ENCODE measurements at regions not wholly inside any gene's neighbourhood (a gene's known extent, or its start where the extent isn't known, plus 50 kb on each side); places are given as distances from the start of the nearest gene placed in this dataset.

DNA sequence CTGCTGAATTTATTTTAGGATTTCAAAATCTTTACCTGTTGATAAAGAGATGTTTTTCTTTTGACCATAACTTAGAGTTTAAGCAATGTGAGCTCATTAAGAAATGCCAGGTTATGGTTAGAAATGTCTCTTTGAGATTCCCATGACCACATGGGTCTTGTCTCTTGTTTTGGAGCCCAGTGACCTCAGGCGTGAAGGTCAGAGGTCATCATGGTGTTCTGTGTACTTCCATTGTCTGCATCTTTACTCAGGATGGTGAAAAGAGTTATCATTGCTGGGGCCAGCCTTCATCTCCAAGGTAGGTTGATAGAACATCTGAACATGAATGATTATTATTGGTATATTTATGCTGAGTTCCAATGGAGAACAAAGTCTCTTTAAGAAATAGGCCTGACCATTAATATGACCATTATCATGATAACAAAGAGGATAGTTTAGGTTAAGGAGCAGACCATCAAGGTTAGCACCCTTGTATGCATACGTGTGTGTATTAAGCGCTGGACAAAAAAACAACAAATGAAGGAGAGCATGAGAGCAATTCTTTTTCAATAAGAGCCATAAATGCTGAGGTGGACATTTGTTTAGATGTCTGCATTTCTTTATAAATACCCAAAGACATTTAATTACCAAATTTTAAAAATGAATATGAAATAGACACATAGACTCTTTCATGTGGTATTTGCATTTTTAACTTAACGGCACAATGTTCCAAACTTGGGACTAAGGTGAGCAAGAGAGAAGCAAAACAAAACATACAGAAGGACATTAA lies 120.6 kb upstream of the PAQR3 start:
- no peak for DNase-seq
- TF ChIP-seq POLR2A (IDR thresholded peaks at IDR 0.05; ENCODE audit: low read length) (no peak), GATA1 (IDR thresholded peaks at IDR 0.05; ENCODE audit: low read depth, low read length) (no peak)

DNA sequence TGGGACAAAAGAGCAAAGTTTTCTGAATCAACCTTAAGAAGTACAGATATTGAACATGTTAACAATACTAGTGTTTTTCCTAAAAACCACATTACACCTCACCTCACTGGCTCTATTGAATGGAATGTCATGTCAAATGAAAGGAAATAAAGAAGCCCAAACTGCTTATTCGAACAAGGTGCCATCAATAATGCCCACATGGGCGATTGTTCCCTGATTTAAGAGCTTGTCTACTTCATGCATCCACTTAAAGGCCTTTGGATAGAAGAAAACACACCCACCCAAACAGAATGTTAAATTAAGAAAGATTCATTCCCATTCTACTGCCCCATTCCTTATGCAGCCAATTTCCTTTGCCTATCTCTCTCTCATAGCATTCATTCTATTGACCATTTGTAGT lies 118.5 kb upstream of the PAQR3 start:
- TF ChIP-seq GATA1 (IDR thresholded peaks at IDR 0.05; ENCODE audit: low read depth, low read length) = no peak
- no peak for TF ChIP-seq POLR2A (IDR thresholded peaks at IDR 0.05; ENCODE audit: low read length)
- DNase-seq = no peak

DNA sequence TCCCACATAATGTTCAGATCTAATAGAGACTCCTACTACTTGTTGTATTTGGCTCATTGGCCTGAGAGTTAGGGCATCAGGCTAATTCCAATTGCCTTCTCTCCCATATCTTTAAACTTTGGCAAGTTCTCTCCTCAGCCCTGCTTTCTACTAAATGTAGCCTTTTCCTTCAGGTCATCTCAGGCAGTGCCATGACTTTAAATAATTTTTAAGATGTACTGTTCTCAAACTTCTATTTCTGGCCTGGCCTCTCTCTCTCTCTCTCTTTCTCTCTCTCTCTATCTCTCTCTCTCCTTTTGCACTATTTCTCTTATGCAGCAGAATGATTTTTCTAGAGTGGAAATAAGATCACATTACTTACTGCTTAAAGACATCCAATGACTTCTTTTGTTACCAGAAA lies 114.5 kb upstream of the PAQR3 start:
- DNase-seq = no peak
- TF ChIP-seq POLR2A (IDR thresholded peaks at IDR 0.05; ENCODE audit: low read length) (no peak), GATA1 (IDR thresholded peaks at IDR 0.05; ENCODE audit: low read depth, low read length) (no peak)

DNA sequence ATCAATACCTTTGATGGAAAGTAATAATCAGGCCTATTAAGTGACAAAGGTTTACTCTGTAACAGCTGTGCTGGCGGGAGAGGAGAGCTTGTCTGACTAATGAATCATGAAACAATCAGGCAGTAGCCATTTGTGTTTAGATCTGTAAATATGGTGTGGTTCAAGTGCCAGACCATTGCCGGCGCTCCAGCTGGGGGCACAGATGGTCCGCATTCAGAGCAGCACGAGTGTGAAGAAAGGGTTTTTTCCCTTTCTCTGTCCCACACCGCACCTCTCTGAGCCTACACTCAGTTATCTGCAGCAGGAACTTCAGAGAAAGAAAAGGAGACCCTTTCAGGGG lies 111.3 kb upstream of the PAQR3 start:
- TF ChIP-seq GATA1 (IDR thresholded peaks at IDR 0.05; ENCODE audit: low read depth, low read length) (no peak), POLR2A (IDR thresholded peaks at IDR 0.05; ENCODE audit: low read length) (no peak)
- no peak for DNase-seq

DNA sequence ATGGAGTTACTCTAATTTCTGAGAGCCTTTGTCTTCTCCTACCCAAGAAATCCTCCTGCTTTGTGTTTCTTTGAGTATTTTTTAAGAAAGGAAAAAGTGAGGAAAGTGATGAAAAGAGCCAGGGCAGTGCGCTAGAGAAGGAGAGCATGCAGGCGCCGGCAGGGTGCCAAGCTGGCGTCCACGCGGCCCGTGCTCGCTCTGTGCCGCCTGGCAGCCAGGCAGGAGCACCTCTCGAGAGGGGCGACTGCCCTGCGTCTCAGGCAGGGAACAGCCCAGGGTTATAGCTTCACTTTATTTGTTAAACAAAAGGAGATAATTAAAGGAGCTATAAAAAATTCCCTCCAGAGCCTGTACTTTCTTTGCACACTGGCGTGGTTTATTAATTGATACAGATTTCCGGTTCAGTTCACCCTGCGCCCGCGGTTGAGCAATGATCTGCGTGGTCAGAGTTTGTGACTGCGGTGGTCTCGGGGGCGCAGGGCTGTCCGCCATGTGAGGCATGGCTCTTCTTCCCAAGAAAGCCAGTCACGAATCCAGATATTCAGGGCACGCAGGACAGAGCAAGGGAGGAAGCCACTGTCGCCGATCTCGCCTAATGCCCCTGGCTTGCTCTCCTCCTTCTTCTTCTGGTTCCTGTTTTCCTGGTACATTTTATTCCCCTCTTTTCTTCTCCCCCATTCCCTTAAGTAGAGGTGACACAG lies 110.8 kb upstream of the PAQR3 start:
- no peak for DNase-seq
- no peak for TF ChIP-seq GATA1 (IDR thresholded peaks at IDR 0.05; ENCODE audit: low read depth, low read length)
- no peak for TF ChIP-seq POLR2A (IDR thresholded peaks at IDR 0.05; ENCODE audit: low read length)

DNA sequence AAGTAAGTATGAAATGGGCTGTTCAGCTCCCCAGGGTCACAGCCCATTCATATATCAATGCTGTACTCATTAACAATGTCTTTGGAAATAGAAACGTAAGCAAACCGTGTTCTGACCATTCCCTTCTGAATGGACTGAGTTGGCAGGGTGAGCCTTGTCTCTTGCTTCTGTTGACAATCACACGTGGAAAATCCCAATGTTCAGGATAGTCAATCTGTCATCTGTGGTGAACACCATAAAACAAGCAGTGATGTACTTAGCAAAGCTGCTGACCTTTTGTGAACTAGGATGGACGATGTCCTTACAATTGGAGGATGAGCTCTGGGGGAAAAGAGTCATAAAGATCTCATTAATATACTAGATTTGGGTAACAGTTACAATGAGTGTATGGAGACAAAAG lies 109.6 kb upstream of the PAQR3 start:
- no peak for DNase-seq
- TF ChIP-seq GATA1 (IDR thresholded peaks at IDR 0.05; ENCODE audit: low read depth, low read length) = no peak
- no peak for TF ChIP-seq POLR2A (IDR thresholded peaks at IDR 0.05; ENCODE audit: low read length)

DNA sequence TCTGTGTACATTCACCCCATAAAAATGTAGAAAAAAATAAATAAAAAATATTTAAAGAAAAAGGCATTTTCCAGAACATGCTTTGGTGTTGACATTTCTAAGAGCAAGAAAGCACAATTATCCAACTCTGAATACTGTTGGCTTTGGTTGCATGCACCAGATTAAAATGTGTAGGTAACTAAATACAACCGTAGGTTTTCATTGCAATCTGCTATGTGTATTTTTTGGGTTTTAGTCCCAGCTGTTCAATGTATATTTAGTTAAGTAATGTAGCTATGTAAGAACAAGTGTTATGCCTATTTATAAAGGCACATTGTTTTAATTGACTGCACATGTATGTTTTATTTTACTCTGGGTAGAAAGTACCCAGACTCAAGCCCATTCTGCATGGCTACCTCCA lies 108.1 kb upstream of the PAQR3 start:
- TF ChIP-seq POLR2A (IDR thresholded peaks at IDR 0.05; ENCODE audit: low read length) (no peak), GATA1 (IDR thresholded peaks at IDR 0.05; ENCODE audit: low read depth, low read length) (no peak)
- no peak for DNase-seq

DNA sequence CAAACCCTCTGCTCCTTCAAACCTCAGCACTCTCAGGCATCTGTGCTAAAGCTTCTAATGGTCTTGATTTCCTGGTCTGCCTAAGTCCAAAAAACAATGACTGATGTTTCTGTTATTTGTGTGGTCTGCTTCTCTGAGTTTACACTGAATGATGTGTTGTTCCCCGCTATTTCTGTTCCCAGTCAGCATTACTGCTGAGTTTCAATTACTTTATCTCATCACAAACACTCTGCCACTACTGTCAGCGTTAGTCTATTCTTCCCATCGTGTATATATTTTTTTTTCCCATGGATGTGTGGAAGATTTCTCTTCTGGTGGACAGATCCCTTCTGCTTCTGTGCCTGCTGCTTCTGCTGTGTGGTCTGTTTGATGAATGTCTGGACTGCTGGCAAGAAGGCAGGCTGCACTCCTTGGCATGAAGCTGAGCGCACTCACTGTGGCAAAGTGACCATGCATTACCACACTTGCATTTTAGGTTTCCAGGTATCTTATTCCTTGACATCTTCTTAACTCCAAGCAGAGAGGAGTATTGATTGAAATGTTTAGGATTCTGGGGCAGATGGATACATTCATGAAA lies 106.9 kb upstream of the PAQR3 start:
- TF ChIP-seq GATA1 (IDR thresholded peaks at IDR 0.05; ENCODE audit: low read depth, low read length) = no peak
- TF ChIP-seq POLR2A (IDR thresholded peaks at IDR 0.05; ENCODE audit: low read length) = no peak
- no peak for DNase-seq

DNA sequence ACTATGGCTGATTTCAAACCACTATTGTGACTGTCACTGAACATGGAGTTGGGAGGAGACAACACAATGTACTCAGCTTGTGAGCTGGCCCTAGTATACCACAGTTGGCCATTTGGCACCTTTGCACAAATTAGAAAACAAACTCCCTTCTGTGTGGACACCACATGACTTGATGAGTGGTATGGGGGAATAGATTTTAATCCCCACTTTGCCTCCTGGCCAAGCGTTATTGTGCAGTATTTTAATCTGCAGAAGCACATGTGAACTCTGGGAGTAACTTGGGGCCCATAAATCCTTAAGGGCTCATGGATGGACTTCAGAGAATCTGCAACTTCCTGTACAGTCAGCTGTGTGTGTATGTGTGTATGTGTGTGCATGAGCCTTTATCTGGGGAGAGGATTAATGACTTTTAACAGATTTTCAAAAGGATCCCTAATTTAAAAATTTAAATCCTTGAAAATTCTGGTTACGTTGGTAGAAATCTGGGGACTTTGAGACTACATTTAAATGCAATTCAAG lies 105.0 kb upstream of the PAQR3 start:
- no peak for TF ChIP-seq GATA1 (IDR thresholded peaks at IDR 0.05; ENCODE audit: low read depth, low read length)
- TF ChIP-seq POLR2A (IDR thresholded peaks at IDR 0.05; ENCODE audit: low read length) = no peak
- no peak for DNase-seq

DNA sequence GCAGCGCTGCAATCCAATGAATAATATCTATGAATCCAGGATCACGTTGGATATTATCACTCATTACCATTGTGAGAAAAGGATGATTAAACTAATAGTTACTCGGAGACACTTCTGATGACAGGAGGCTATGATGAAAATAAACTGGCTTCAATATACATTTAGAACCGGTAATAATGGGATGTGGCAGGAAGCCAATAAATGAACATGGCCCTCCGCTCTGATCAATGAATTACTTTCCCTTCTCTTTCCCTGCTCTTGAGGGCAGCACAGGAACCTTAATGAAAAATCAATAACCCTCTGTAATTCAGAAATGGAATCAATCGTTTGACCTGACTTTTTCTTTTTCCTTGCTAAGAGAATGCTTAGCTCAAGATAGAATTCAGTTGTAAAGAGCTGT lies 103.9 kb upstream of the PAQR3 start:
- TF ChIP-seq POLR2A (IDR thresholded peaks at IDR 0.05; ENCODE audit: low read length) (no peak), GATA1 (IDR thresholded peaks at IDR 0.05; ENCODE audit: low read depth, low read length) (no peak)
- DNase-seq = no peak

DNA sequence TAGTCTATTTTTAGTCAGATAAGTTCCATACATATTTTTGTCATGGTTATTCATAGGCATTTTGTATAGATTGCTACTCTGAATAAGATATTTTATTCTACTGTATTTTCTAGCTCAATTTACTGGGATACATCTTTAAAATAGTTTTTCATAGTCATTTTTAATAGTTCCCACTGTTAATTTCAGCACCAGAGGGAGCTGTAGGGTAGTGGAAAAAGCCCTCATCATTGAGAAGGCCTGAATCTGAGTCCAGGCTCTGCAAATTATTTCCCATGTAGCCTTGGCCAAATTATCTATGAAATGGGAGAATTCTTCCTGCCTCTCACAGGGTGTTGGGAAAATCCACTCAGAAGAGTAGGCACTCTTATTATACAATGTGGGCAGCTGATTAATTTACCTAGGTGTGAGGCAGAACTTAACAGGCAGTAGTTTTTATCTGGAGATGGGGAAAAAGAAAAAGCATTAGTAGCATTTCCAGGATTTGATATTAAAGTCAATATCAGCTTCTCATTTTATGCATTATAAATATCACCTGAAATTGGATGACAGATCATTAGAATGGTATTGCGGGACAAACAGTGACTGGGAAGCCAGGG lies 102.9 kb upstream of the PAQR3 start:
- DNase-seq = peak; percentile 11 to 40
- no peak for TF ChIP-seq GATA1 (IDR thresholded peaks at IDR 0.05; ENCODE audit: low read depth, low read length)
- TF ChIP-seq POLR2A (IDR thresholded peaks at IDR 0.05; ENCODE audit: low read length) = no peak

DNA sequence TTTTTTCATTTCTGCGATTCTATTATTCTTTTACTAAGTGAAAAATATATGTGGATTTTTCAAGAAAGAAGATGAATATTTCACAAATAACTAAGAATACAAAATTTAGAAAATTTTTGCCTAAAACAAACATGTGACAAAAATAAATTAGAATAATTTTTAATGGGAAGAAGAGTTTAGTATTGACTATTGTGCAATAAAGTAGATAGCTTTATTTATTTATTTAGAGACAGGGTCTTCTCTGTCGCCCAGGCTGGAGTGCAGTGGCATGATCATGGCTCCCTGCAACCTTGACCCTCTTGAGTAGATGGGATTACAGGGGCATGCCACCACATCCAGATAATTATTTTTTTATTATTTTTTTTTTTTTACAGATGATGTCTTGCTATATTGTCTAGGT lies 95.3 kb upstream of the PAQR3 start:
- DNase-seq = no peak
- TF ChIP-seq POLR2A (IDR thresholded peaks at IDR 0.05; ENCODE audit: low read length) (no peak), GATA1 (IDR thresholded peaks at IDR 0.05; ENCODE audit: low read depth, low read length) (no peak)

DNA sequence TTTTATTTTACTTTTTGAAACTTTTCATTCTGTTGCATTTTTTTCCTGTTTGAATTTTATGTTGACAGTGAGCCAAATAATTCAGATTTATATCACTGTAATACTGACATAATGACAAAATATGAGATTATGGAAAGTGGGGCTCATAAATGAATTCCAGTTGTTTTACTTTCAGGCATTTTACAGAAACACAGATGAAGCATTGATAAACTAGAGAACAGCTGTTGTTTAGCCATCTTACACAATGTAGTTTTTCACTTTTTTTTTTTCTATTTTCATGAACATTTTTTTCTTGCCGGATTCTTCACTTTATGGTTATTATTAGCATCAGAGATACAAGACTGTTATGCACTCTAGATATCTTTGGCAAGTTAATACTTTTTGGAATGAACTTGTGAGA lies 91.7 kb upstream of the PAQR3 start:
- no peak for DNase-seq
- no peak for TF ChIP-seq POLR2A (IDR thresholded peaks at IDR 0.05; ENCODE audit: low read length)
- TF ChIP-seq GATA1 (IDR thresholded peaks at IDR 0.05; ENCODE audit: low read depth, low read length) = no peak

DNA sequence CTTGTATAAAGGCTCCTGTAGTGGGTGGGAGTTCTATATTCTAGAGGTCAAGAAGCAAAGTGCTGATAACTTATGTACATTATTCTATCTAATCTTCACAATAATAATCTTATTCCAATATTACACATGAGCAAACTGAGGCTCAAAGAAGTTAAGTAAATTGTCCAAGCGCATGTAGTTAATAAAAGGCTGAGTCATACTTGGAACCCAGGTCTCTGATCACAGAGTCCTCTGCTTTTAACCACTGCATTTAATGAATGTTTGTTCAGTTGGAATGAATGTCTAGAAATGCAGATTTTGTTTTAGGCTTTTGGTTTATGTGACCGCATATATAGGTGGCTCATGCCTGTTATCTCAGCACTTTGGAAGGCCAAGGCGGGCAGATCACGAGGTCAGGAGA lies 88.4 kb upstream of the PAQR3 start:
- no peak for DNase-seq
- TF ChIP-seq POLR2A (IDR thresholded peaks at IDR 0.05; ENCODE audit: low read length) (no peak), GATA1 (IDR thresholded peaks at IDR 0.05; ENCODE audit: low read depth, low read length) (no peak)
